ENCODE measurements at regions not wholly inside any gene's neighbourhood (a gene's known extent, or its start where the extent isn't known, plus 50 kb on each side); places are given as distances from the start of the nearest gene placed in this dataset.
"Not testable (repeated sequence)": the region's sequence is repeated elsewhere in the genome, so short reads cannot be mapped to it uniquely, and the experiment has no call there.

GRCh38 chr10:30169342-30169741 is 110.0 kb upstream of the JCAD start:
- no peak overlapping the region for H3K4me3 ChIP-seq (replicated peaks; ENCODE audit: low read depth, low read length)
- DNase-seq (ENCODE audit: extremely low read depth, low read depth) = no peak
- TF ChIP-seq CTCF (IDR thresholded peaks at IDR 0.05; ENCODE audit: low read depth, low read length, missing control alignments) = no peak

- H3K4me3 ChIP-seq (replicated peaks; ENCODE audit: low read depth, low read length) = no peak overlapping the region
- DNase-seq (ENCODE audit: extremely low read depth, low read depth) = no peak
- no peak for TF ChIP-seq CTCF (IDR thresholded peaks at IDR 0.05; ENCODE audit: low read depth, low read length, missing control alignments)
Measured at GRCh38 chr10:30166929-30167328, 107.5 kb upstream of the JCAD start.

- DNase-seq (ENCODE audit: extremely low read depth, low read depth); H3K4me3 ChIP-seq (replicated peaks; ENCODE audit: low read depth, low read length): not testable (repeated sequence)
Measured at GRCh38 chr10:30163410-30163809, 104.0 kb upstream of the JCAD start.

GRCh38 chr10:30162796-30163195 is 103.4 kb upstream of the JCAD start:
- not testable (repeated sequence) for H3K4me3 ChIP-seq (replicated peaks; ENCODE audit: low read depth, low read length); DNase-seq (ENCODE audit: extremely low read depth, low read depth)

GRCh38 chr10:30160271-30160982 is 101.0 kb upstream of the JCAD start:
- no peak for DNase-seq (ENCODE audit: extremely low read depth, low read depth)
- H3K4me3 ChIP-seq (replicated peaks; ENCODE audit: low read depth, low read length) = no peak overlapping the region
- TF ChIP-seq CTCF (IDR thresholded peaks at IDR 0.05; ENCODE audit: low read depth, low read length, missing control alignments) = no peak

GRCh38 chr10:30159614-30160013 is 100.2 kb upstream of the JCAD start:
- not testable (repeated sequence) for H3K4me3 ChIP-seq (replicated peaks; ENCODE audit: low read depth, low read length); DNase-seq (ENCODE audit: extremely low read depth, low read depth)

GRCh38 chr10:30158325-30158960 is 99.1 kb upstream of the JCAD start:
- no peak for TF ChIP-seq CTCF (IDR thresholded peaks at IDR 0.05; ENCODE audit: low read depth, low read length, missing control alignments)
- no peak overlapping the region for H3K4me3 ChIP-seq (replicated peaks; ENCODE audit: low read depth, low read length)
- DNase-seq (ENCODE audit: extremely low read depth, low read depth) = no peak

GRCh38 chr10:30155401-30155800 is 96.0 kb upstream of the JCAD start:
- H3K4me3 ChIP-seq (replicated peaks; ENCODE audit: low read depth, low read length) = no peak overlapping the region
- TF ChIP-seq CTCF (IDR thresholded peaks at IDR 0.05; ENCODE audit: low read depth, low read length, missing control alignments) = no peak
- DNase-seq (ENCODE audit: extremely low read depth, low read depth) = no peak

Measured in HFF-Myc (cell line).